Activated T-helper 1 cell treated with Interleukin-2 at 50 U/mL for 16 hours (primary cell): ENCODE measurements at regions not wholly inside any gene's neighbourhood (a gene's known extent, or its start where the extent isn't known, plus 50 kb on each side); places are given as distances from the start of the nearest gene placed in this dataset.
A peak's percentile ranks its signal among the peaks of the same experiment; 100 is the strongest.
"Not testable (repeated sequence)": the region's sequence is repeated elsewhere in the genome, so short reads cannot be mapped to it uniquely, and the experiment has no call there.

Experiments
- DNase-seq: peaks from one replicate; pipeline ENCODE4 v3.0.0-alpha.2; 2020; ENCODE audit warnings: low read depth

DNA sequence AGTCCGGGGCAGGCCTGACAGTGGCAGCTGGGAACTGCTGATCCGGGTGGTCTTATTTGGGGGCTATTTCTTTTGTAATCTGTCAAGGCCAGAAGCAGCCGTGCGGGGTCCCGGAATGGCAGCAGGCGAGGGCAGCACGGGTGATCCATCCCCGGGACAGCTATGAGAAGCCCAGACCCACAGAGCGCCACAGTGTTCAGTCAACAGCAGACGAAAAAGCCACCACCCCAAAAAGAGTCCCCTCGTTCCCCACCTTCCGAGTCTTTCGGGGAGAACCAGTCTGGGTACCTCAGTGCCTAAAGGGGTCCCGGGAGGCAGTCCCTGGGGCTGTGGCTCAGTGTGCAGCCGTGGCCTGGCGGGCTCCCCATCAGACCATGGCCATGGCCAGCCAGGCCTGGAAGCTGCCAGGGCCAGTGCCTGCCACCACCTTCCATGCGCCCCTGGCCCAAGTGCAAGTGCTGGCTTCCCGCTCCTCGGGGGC, 125.1 kb upstream of the KCTD7 start:
- no peak for DNase-seq

DNA sequence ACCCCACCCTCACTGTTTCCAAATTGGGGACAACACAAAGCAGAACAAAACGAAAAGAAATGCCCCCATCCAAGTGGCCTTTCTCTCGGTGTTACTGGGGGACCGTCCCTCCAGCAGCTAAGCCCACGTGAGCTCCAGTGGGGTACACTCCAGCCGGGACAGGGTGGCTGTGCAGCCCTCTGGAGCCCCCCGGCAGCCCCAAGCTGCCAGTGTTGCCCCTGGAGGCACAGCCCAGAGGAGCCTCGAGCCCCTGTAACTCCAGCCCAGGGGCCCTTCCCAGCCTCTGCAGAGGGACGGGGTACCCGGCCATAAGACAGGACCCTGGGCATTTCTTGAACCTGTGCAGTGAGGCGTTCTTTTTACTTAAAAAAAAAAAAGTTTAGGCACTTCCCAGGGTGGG, 124.5 kb upstream of the KCTD7 start:
- DNase-seq, result no peak

- DNase-seq, result no peak
Measured at GRCh38 chr7:66505009-66505408, 123.7 kb upstream of the KCTD7 start.

- DNase-seq, result peak; percentile 19
Measured at GRCh38 chr7:66505531-66506451, 122.9 kb upstream of the KCTD7 start.

GRCh38 chr7:66506703-66507102, 122.0 kb upstream of the KCTD7 start:
- DNase-seq, result not testable (repeated sequence)

DNA sequence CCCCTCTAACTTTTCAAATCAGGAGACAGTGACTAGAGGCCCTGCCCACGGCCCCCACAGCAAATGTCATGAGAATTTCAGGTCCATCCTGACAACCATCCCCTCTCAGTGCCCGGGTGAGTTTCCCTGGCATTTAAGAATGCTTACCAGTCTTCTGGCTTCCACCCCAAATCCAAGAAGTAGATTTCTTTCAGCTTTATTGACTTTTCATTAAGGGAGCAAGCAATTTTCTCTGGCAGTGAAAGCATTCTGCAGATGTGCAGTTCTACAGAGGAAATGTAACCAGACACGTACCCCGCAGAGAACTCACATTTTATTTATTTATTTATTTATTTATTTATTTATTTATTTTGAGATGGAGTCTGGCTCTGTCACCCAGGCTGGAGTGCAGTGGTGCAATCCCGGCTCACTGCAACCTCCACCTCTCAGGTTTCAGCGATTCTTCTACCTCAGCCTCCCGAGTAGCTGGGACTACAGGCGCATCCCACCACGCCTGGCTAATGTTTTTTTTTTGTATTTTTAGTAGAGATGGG, 120.9 kb upstream of the KCTD7 start:
- no peak for DNase-seq

- DNase-seq, result no peak
Measured at GRCh38 chr7:66508431-66508830, 120.2 kb upstream of the KCTD7 start.

GRCh38 chr7:66514050-66514449, 114.6 kb upstream of the KCTD7 start:
- no peak for DNase-seq

DNA sequence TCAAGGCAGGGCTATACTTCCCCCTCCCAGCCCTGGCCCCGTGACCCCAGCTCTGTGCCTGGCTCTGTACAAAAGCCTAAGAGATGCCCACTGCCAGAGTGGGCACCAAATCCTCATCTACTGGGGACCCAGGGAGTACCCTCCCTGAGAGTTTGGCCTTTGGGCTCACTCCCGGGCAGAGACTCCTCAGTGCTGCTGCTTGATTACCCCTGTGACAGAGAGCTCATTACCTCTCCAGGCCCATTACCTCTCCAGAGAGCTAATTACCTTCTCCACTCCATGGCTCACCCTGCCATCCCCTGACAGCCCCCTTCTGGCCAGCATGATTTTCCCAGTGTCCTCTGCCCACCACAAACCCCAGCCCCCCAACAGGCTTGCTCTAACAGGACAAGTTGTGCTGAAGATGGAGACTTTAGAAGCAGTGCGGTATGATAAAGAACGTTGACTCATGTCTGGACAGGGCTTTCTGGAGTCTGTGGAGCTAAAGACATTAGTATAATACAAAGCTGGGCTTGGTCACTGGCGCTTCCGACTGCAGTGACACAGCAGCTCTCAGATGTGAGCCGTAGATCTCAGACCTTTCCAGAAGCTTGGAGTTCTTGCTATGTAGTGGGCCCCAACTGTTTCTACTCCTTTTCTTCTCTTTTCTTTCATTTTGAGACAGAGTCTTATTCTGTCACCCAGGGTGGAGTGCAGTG, 111.3 kb upstream of the KCTD7 start:
- DNase-seq, result no peak

DNA sequence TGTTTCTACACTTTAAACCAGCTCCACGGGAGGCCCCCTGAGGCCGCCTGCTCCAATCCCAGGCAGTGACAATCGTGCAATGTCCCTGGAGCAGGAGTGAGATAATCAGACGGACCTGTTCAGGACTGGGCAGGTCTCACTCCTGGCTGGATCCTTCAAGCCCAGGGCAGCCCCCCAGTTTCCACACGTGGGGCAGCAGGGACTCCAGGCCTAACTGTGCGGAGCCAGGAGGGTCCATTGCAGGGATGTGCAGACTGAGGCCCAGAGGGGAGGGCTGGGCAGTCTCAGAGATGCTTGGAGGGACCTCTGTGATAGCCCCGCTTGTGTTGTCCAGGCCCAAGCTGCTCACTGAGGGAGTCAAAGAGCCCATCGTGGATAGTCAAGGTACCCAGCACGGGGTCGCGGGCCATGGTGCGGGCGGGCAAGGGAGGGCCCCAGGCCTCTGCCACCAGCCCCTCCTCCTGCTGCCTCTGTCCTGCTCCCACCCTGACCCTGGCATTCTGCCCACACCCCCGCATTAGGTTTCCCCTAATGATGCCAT, 110.5 kb upstream of the KCTD7 start:
- no peak for DNase-seq

- DNase-seq, result no peak
Measured at GRCh38 chr7:66521675-66522074, 107.0 kb upstream of the KCTD7 start.

DNA sequence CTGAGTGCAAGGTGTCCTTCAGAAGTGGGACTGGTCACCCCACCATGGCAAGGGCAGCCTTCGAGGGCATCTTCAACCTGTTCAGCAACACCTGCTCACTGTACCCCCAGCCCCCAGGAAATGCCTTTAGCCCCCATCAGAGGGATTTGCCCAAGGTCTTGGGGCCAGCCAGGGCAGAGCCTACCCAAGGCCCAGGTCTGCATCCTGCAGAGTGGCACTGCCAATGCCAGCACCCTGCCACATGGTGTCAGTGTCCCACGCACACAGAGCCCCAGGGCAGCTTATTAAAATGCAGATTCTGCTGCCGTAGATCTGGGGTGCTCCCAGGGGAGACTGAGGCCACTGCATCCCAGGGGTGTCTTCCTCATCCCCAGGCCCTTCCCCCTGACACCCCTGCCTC, 106.2 kb upstream of the KCTD7 start:
- DNase-seq, result no peak

- no peak for DNase-seq
Measured at GRCh38 chr7:66523409-66523808, 105.3 kb upstream of the KCTD7 start.

DNA sequence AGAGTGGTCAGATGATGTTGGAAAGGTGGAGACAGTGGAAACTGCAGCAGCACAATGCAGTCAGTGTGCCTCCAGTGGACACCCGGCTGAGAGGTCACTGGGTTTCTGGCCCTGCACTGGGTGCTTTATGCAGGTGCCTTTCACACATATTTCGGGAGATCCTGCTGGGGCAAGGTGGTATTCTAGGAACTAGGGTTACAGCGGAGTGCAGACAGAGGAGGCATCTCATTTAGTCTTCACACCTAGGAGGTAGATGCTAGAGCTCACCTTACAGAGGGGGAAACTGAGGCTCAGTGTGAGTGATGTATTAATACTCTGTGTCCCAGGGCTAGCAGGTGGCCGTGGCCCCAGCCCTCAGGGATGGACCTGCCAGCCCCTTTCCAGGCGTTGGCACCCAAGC, 103.9 kb upstream of the KCTD7 start:
- DNase-seq, result no peak

- DNase-seq, result not testable (repeated sequence)
Measured at GRCh38 chr7:66526782-66527181, 101.9 kb upstream of the KCTD7 start.

DNA sequence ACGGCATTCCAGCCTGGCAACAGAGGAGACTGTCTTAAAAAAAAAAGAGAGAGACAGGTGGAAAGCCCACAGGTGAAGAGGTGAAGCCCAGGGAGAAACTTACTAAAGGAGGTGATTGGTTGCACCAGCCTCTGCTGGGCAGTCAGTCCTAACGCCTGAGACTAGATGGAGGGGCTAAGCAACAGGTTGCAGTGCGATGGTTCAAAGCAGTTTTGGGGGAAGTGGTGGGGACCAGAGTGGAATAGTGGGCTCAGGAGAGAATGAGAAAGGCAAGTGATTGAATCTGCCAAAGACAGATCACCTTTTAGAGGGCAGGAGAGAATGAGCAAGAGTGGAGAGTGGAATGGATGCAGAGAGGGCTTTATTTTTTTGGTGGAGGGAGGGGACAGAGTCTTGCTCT, 100.0 kb upstream of the KCTD7 start:
- DNase-seq, result no peak

- no peak for DNase-seq
Measured at GRCh38 chr7:66529883-66530610, 98.6 kb upstream of the KCTD7 start.

- no peak for DNase-seq
Measured at GRCh38 chr7:66535414-66536329, 93.0 kb upstream of the KCTD7 start.

GRCh38 chr7:66537380-66537779, 91.3 kb upstream of the KCTD7 start:
- DNase-seq, result no peak

GRCh38 chr7:66537876-66538275, 90.8 kb upstream of the KCTD7 start:
- no peak for DNase-seq

DNA sequence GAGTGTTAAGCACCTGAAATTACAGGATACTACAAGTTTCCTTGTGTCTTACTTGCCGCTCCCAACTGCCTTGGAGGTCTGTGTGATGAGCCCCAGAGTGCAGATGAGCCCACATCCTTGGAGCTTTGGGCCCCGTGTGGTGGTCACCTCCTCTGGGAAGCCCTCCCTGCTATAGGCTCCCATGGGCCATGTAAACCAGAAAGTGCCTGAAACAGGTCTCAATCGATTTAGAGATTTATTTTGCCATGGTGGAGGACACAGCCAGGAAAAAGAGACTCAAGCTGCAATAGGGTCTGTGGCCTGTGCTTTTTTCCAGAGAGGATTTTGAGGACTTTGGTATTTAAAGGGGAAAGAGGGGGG, 89.4 kb upstream of the KCTD7 start:
- no peak for DNase-seq
